ENCODE measurements at regions not wholly inside any gene's neighbourhood (a gene's known extent, or its start where the extent isn't known, plus 50 kb on each side); places are given as distances from the start of the nearest gene placed in this dataset.

GRCh38 chr5:125017796-125018195 is 271.4 kb upstream of the ZNF608 start:
- Histone ChIP-seq H3K27ac (no peak overlapping the region), H3K36me3 (no peaks in the 10 kb centered on the region), H3K4me1 (no peaks in the 10 kb centered on the region), H3K4me3 (no peak overlapping the region), H3K9me3 (no peaks in the 10 kb centered on the region), H3K27me3 (peaks cover 0 to 3% of the 10 kb centered on the region in 2 donors)
- intact Hi-C loops (cut with DNase I; ENCODE audit: low total_unique reads): no loop called here
- no peak for TF ChIP-seq POLR2A (IDR thresholded peaks at IDR 0.05)
- no peak for TF ChIP-seq CTCF (IDR thresholded peaks at IDR 0.05)
- DNase-seq: no peak

GRCh38 chr5:125023673-125024072 is 277.2 kb upstream of the ZNF608 start:
- no peak overlapping the region for H3K27ac ChIP-seq
- no peak for DNase-seq
- no peaks in the 10 kb centered on the region for H3K4me1 ChIP-seq
- intact Hi-C loops (cut with DNase I; ENCODE audit: low total_unique reads): no loop called here
- TF ChIP-seq CTCF (IDR thresholded peaks at IDR 0.05) (no peak), POLR2A (IDR thresholded peaks at IDR 0.05) (no peak)
- H3K4me3 ChIP-seq: no peak overlapping the region
- no peaks in the 10 kb centered on the region for H3K36me3 ChIP-seq
- H3K27me3 ChIP-seq: no peaks in the 10 kb centered on the region
- H3K9me3 ChIP-seq: no peaks in the 10 kb centered on the region

GRCh38 chr5:125026867-125027731 is 280.7 kb upstream of the ZNF608 start:
- intact Hi-C loops (cut with DNase I; ENCODE audit: low total_unique reads): no loop called here
- Histone ChIP-seq H3K4me3 (no peak overlapping the region), H3K27ac (no peak overlapping the region), H3K27me3 (no peaks in the 10 kb centered on the region), H3K9me3 (no peaks in the 10 kb centered on the region), H3K36me3 (no peaks in the 10 kb centered on the region), H3K4me1 (no peaks in the 10 kb centered on the region)
- TF ChIP-seq CTCF (IDR thresholded peaks at IDR 0.05) (no peak), POLR2A (IDR thresholded peaks at IDR 0.05) (no peak)
- no peak for DNase-seq

- intact Hi-C loops (cut with DNase I; ENCODE audit: low total_unique reads): no loop called here
- DNase-seq: no peak
- Histone ChIP-seq H3K4me1 (no peaks in the 10 kb centered on the region), H3K9me3 (no peaks in the 10 kb centered on the region), H3K4me3 (no peak overlapping the region), H3K27me3 (no peaks in the 10 kb centered on the region), H3K36me3 (no peaks in the 10 kb centered on the region), H3K27ac (no peak overlapping the region)
- TF ChIP-seq POLR2A (IDR thresholded peaks at IDR 0.05) (no peak), CTCF (IDR thresholded peaks at IDR 0.05) (no peak)
Observed at GRCh38 chr5:125032286-125032685, 285.8 kb upstream of the ZNF608 start.

- no peak for DNase-seq
- no peaks in the 10 kb centered on the region for H3K36me3 ChIP-seq
- no peak overlapping the region for H3K4me3 ChIP-seq
- H3K27ac ChIP-seq: no peak overlapping the region
- H3K9me3 ChIP-seq: no peaks in the 10 kb centered on the region
- intact Hi-C loops (cut with DNase I; ENCODE audit: low total_unique reads): no loop called here
- no peak for TF ChIP-seq CTCF (IDR thresholded peaks at IDR 0.05)
- no peak for TF ChIP-seq POLR2A (IDR thresholded peaks at IDR 0.05)
- H3K27me3 ChIP-seq: no peaks in the 10 kb centered on the region
- H3K4me1 ChIP-seq: no peaks in the 10 kb centered on the region
Observed at GRCh38 chr5:125033602-125034001, 287.2 kb upstream of the ZNF608 start.
